GM18907 (cell line): ENCODE measurements at regions not wholly inside any gene's neighbourhood (a gene's known extent, or its start where the extent isn't known, plus 50 kb on each side); places are given as distances from the start of the nearest gene placed in this dataset.

Experiments used
- ATAC-seq: cut with Tn5 transposase; IDR thresholded peaks from one replicate; pipeline ENCODE4 v1.9.1; 2021; ENCODE audit warnings: mild to moderate bottlenecking, moderate library complexity; ENCODE audit not compliant: unreplicated experiment

GRCh38 chr3:18648868-18649462 is 223.8 kb upstream of the SATB1 start:
- ATAC-seq: no peak

- ATAC-seq: no peak
Measured at GRCh38 chr3:18648159-18648558, 223.0 kb upstream of the SATB1 start.

DNA sequence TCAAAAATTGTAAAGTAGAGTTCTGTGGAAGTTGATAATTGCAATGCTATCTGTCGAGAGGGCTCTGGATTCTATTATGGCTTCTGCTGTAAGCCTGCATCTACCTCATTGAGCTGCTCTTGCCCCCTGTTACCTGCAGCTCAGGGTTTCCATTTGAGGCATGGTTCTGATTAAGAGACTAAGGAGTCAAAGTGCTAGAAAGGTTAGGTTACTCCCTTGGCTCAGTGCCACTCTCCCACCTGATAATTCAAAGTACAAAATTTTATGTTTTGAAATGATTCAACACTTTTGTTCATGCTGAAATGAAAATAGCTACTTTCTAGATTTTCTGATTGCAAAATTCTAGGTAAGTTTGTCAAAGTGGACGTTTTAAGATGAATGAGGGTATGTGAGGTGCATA is 220.5 kb upstream of the SATB1 start:
- no peak for ATAC-seq

DNA sequence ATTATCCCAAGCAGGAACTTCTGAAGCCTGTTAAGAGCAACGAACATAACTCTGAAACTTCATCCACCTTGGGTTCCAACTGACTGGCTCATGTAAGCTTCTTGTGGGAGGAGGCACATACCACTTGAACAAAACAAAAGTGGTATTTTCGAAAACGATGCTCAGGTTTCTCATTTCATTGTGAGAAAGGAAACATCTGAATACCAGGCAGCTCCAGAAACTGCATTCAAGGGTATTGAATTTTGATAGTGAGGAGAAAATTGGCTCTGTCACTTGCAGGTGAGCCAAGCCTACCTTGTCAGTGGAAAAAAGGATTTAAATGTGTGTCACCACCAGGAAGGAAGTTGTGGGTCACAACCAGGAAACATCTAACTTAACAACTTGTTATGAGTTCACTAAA is 218.1 kb upstream of the SATB1 start:
- no peak for ATAC-seq

DNA sequence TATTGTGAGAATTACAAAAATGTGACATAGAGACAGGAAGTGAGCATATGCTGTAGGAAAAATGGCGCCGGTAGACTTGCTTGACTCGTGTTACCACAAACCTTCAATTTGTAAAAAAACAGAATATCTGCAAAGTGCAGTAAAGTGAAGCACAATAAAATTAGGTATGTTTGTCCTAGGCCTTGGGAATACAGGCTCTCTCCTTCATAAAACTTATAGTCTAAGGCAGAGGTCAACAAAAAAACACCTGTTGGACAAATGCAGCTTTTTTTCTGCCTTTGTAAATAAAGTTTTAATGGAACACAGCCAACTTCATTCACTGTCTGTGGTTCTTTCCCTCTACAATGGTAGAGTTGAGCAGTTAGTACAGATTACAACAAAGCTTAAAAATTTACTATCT is 216.8 kb upstream of the SATB1 start:
- ATAC-seq: no peak

DNA sequence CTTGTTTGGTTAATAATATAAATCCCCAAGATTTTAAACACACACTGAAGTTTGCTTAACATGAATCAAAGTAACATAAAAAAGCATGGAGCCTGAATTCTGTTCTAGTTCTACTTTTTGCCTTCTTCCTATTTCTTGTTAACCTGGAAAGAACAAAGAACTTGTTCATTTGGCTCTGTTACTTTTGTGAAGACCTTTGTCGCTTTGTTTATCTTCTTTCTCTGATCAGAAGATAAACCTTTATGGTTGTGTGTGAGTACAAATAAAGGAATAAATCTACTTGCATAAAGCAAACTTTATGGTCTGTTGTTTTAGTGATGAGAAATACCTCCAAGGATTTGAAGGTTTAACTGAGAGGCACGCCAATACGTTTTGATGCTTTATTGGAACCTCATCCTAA is 210.1 kb upstream of the SATB1 start:
- ATAC-seq: no peak

GRCh38 chr3:18634461-18634860 is 209.3 kb upstream of the SATB1 start:
- ATAC-seq: no peak

DNA sequence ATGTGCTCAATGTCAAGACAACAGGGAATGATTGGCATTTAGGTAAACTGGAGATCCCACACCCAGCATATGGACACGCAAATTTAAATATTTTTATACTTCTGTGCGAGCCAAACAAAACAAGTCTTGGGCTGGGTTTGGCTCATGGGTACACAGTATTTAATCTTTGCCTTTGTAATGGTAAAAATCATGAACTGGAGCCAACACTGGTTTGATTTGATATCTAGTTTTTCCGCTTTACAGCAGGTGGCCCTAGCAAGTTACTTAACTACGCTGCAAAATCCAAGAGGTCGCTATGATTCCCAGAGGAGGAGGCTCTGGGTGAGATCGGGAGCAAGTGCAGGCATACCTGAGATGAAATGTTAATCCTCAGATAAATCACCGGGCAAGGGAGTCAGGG is 207.9 kb upstream of the SATB1 start:
- ATAC-seq: no peak

GRCh38 chr3:18630295-18630694 is 205.2 kb upstream of the SATB1 start:
- ATAC-seq: no peak

DNA sequence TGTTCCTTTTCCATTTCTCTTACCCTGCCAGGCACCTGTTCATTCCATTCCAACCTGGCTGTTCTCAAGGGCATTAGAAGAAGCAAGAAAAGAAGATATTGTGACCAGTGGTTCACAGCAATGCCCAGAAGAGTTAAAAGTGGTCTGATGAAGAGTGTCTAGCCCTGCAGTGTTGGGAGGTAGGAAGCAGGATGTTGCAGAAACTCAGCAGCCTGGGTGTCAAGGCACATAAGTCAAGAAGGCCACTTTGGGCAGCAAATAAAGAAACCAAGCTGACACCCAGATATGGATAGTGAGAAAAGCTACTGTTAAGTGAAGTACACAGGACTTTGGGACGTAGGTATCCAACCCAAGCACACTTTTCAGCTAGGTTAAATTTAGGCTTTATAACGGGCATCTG is 199.9 kb upstream of the SATB1 start:
- no peak for ATAC-seq

GRCh38 chr3:18623220-18623619 is 198.1 kb upstream of the SATB1 start:
- ATAC-seq: no peak

DNA sequence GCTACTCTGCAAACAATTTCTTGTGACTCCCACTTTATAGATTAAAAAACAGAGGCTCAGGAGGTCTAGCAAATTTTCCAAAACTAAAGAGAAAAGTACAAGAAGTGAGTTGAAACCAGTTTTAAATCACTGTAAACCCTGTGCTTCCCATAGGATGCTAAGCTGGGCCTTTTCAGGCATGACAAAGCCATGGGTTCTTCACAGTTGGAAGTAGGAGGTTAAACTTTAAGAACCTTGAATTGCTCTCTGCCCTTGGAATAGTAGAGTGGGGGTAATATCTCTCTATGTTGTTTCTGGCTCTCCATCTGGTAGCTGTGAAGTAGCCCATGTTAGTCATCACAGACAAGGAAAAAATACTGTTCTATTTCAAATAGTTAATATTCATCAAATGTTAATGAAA is 193.6 kb upstream of the SATB1 start:
- ATAC-seq: no peak

DNA sequence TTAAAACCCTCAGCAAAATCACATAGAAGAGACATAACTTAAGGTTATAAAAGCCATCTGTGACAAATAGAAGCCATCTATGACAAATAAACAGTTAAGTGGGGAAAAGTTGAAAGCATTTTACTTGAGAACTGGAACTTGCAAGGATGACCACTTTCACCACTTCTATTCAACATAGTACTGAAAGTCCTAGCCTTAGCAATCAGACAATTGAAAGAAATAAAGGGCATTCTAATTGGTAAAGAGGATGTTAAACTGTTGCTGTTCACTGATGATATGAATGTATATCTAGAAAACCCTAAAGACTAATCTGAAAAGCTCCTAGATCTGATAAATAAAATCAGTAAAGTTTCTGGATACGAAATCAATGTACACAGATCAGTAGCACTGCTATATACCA is 186.9 kb upstream of the SATB1 start:
- ATAC-seq: no peak

- ATAC-seq: no peak
Measured at GRCh38 chr3:18609187-18609586, 184.0 kb upstream of the SATB1 start.

GRCh38 chr3:18597919-18598318 is 172.8 kb upstream of the SATB1 start:
- ATAC-seq: no peak

DNA sequence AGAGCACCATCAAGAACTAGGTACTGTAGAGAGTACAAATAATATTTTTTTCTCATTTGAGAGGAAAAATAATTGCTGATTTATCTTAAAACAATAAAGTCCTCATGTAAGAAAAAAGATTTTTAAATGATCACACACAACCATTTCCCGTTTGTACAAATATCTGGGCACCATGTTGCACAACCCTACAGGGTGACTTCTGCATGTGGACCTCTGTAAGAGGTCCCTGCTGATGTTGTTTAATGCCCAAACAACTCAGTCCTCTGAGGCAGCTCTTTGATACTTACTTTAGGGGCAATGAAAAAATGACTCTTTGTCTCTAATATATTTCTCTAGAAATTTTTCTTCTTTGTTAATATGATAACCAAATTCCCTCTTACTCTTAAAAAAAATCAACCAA is 168.1 kb upstream of the SATB1 start:
- ATAC-seq: no peak

DNA sequence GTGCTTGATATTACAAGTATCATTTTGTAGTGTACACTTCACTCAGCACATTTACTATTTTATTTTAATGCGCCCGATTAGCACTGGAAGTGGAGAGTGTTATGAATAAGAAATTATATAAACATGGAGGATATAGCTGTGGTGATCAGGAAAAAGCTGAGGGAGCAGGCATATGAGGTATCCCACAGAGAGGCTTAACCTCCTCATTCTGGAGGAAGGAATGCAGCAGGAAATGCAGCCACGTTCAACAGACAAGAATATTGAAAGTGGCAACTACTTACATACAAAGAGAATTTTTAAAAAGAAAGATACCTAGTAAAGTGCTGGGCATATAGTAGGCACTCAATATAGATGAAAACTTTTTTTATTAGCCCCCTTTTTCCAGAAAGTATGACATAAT is 166.0 kb upstream of the SATB1 start:
- no peak for ATAC-seq

GRCh38 chr3:18586076-18586475 is 160.9 kb upstream of the SATB1 start:
- ATAC-seq: no peak

GRCh38 chr3:18585004-18585968 is 160.1 kb upstream of the SATB1 start:
- ATAC-seq: no peak

DNA sequence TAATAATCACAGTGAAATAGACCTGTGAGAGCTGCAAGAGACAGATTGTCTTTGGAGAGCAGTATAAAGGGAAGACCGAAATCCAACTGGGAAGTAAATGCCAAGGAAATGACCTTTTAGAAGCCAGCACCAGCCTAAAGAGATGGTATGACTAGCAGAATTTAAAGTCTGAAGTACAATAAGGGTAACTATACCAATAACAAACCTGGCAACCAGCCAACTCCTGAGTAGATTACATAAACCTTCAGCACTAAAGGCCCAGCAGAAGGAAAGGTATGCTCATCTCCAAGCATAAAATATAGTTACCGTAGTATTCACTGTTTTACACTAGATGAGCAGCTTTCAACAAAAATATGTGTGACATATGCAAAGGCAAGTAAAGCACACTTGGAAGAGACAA is 155.1 kb upstream of the SATB1 start:
- no peak for ATAC-seq

GRCh38 chr3:18579661-18580060 is 154.5 kb upstream of the SATB1 start:
- no peak for ATAC-seq

- no peak for ATAC-seq
Measured at GRCh38 chr3:18575573-18575972, 150.4 kb upstream of the SATB1 start.
